CMK (cell line): ENCODE measurements at regions not wholly inside any gene's neighbourhood (a gene's known extent, or its start where the extent isn't known, plus 50 kb on each side); places are given as distances from the start of the nearest gene placed in this dataset.

ENCODE experiments used
- DNase-seq: peaks from one replicate; pipeline ENCODE4 v3.0.0-alpha.2; 2010; ENCODE audit warnings: low read depth

DNA sequence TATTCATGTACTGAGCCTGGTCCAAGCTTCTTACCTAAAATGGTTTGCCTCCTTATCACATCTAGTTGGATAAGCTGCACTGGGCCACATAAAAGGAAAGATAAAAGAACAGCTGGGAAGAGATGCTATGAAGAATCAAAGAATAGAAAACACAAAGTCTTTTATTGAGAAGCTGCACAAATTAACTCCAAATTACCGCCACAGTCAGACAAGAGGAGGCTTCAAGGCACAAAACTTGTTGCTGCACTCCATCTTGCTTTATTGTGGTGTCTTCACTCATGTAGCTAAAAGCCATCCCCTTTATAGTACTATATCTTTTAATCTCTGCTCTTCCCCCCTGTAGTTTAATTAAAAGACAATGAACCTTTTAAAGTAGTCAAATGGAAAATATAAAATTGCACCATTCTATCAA, 330.6 kb upstream of the PMFBP1 start:
- no peak for DNase-seq

- DNase-seq = peak; percentile 15
These were observed 330.0 kb upstream of the PMFBP1 start for GRCh38 chr16:72501739-72502593.

- no peak for DNase-seq
These were observed 328.6 kb upstream of the PMFBP1 start for GRCh38 chr16:72500545-72500944.

DNA sequence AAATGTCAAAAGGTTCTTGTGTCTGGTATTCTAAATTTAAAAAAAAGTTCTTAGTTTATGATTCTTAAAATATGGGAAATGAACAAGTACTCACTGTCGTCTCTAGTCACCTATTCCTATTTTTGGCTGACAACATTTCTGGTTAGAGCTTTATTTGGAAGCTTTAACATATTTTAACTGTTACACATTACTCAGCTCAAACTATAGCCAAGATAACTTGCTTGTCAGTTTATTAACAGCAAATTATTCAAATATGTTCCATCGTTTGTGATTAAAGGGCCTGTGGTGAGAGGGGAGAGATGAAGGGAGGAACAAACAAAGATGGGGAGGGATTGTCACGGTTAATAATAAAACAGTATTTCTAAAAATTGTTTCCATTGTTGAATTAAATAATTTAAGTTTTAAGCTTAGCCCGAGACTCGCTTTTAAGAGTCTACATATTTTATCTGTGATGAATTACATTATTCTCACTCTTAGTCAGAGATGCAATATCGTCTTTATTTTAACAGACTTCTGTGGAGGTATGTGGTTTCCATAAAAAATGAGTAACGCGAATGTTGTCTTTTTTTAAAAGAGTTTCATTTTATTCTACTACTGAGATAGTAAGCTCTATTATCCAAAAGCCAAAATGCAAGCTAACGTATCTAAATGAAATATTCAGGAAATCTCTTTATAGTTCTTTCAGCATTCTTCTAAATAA, 321.9 kb upstream of the PMFBP1 start:
- DNase-seq = no peak

DNA sequence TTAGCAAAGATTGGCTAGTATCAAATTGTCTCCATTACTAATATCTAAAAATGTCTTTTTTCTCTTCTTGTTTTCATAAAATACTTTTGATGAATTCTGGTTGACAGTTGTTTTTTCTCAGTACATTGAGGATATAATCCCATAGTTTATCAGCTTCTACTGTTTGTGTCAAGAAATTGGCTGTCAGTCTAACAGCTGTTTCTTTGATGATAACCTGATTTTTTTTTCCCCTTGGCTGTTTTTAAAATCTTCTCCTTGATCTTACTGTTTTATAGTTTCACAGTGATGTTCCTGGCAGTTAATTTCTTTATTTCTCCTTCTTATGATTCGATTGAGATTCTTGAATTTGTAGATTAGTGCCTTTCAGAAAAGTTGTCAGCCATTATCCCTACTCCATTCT, 315.3 kb upstream of the PMFBP1 start:
- no peak for DNase-seq

GRCh38 chr16:72482695-72483094, 310.7 kb upstream of the PMFBP1 start:
- DNase-seq = no peak

GRCh38 chr16:72481419-72481818, 309.5 kb upstream of the PMFBP1 start:
- DNase-seq = no peak

DNA sequence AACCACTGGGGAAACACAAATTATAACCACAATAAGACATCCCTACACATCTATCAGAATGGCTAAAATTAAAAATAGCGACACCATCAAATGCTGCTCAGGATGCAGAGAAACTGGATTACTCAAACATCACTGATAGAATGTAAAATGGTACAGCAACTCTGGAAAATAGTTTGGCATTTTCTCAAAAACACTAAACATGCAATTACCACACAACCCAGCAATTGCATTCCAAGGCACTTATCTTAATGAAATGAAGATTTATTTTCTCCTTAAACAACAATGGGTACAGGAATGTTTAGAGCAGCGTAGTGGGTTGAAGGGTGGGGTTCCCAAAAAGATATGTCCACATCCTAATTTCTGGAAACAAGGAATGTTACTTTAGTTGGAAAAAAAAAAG, 309.0 kb upstream of the PMFBP1 start:
- DNase-seq = no peak

DNA sequence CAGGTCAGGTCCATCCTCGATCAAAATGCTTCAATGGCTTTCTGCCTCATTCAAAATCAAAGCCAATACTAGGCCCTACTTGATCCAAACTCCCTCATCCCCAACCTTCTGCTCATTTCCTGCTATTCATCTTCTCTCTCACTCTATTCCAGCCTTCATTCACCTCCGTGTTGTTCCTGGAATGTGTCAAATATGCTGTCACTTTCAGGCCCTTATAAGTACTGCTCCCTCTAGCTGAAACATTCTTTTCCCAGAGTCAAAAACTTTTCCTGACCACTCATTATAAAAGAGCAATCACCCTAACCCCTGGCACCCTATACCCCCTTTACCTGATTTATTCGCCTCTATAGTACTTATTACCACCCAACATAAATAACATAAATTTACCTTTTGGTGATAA, 303.7 kb upstream of the PMFBP1 start:
- no peak for DNase-seq

DNA sequence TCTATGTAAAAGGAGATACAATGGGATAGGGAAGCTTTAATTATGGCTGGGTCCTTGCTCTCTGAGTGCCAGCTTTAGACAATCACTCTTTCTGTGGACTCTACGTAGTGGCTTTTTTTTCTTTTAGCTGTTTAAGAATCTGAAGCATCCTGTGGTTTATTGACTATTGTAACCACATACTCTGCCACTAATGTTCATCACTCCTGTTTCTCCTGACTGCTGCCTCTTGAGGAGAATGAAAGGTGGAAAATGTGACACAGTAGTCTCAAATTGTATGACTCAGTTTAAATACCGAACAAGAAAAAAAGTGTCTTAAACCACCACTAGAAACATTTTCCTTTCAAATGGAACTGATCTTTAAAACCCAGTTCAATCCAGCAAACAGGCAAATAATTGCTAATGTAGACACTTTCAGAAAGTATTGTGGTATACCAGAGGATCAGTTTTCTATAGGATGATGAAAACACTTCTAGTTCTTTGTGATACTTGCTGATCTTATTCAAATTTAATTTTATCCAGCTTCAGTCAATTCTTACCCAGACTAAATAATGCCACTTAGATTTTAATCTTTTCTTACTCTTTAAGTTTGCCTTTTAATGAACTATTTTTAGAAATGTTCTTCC, 302.7 kb upstream of the PMFBP1 start:
- no peak for DNase-seq

DNA sequence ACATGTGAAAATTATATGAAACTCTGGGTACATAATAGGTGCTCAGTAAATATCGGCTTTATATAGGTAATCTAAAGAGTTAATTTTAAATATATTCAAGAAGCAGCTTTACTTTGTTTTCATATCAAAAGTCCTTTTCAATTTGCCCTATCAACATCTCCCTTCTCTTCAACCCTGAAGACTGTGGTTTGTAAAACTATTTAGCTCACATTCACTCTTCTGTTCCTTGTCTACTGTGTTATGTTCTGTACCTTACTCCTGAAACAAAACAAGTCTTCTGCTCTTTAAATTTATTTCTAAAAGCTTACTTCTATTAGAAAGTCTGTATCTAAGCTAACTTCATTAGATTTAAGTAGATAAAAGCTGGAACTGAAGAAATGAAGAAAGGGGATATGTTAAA, 301.7 kb upstream of the PMFBP1 start:
- no peak for DNase-seq

GRCh38 chr16:72471317-72471924, 299.5 kb upstream of the PMFBP1 start:
- DNase-seq = no peak

DNA sequence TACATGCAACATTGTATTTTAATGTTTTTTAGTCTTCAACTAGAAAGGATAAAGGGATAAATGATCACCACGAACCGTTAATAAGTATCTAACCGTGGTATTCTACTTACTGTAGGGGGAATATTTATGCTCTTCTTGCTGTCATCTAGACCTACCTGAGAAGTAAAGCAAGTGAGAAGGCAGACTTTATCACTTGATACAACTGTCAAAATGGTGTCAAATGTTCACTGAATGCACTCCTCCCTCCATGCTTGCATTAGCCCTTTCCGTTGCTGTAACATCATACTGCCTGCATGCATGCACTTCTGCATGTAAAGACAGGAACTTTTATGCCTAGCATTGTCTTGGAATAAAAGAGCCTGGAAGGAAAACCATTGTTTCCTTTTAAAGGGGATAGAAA, 298.6 kb upstream of the PMFBP1 start:
- no peak for DNase-seq

GRCh38 chr16:72469932-72470331, 298.0 kb upstream of the PMFBP1 start:
- no peak for DNase-seq

- no peak for DNase-seq
These were observed 296.6 kb upstream of the PMFBP1 start for GRCh38 chr16:72468582-72468981.

- no peak for DNase-seq
These were observed 295.3 kb upstream of the PMFBP1 start for GRCh38 chr16:72467157-72467759.

- no peak for DNase-seq
These were observed 292.8 kb upstream of the PMFBP1 start for GRCh38 chr16:72464597-72465368.

DNA sequence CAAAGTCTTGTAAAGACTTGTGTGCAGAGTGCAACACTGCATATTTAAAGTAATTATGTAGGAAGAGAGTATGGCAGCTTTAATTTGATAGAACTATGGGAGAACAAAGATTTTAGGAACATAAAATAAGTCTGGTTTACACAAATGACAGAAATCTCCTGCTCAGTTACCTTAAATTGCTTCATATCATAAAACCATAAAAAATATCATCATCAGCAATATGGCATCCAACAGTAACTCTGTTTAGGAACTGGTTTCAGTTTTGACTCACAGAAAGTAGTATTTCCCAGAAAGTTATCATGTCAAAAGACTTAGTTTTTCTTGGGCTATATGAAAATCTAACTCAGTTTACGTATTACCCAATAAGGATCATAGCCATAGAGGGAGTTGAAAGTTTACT, 292.1 kb upstream of the PMFBP1 start:
- no peak for DNase-seq

- DNase-seq = no peak
These were observed 286.1 kb upstream of the PMFBP1 start for GRCh38 chr16:72458035-72458434.

GRCh38 chr16:72457243-72457940, 285.4 kb upstream of the PMFBP1 start:
- DNase-seq = no peak
